Keratinocyte (primary cell): ENCODE measurements at regions not wholly inside any gene's neighbourhood (a gene's known extent, or its start where the extent isn't known, plus 50 kb on each side); places are given as distances from the start of the nearest gene placed in this dataset.

Experiments used
- DNase-seq: peaks from one replicate; pipeline ENCODE4 v3.0.0-alpha.2; 2011; ENCODE audit warnings: low read depth, missing footprints, low spot score
- FAIRE-seq: peaks from 2 replicates; lab custom pipeline; 2011; peaks lifted over from hg19 to GRCh38; lab: Jason Lieb, UNC
- H2AFZ ChIP-seq: 2 replicates; pipeline ENCODE4 v1.6.0; 2012; ENCODE audit warnings: low read length, control low read depth, inconsistent platforms; ENCODE audit not compliant: control insufficient read depth
- H3K27ac ChIP-seq: 2 replicates; pipeline ENCODE4 v1.5.1; 2011; ENCODE audit warnings: low read length; ENCODE audit not compliant: control insufficient read depth, insufficient read depth
- H3K27me3 ChIP-seq: 3 replicates; pipeline ENCODE4 v1.6.0; 2011; ENCODE audit warnings: low read length; ENCODE audit not compliant: control insufficient read depth, insufficient read depth; ENCODE audit errors: extremely low read depth
- H3K36me3 ChIP-seq, 2 experiments: 2 replicates in 1 of 2; 3 replicates in 1 of 2; pipeline ENCODE4 v1.5.1; 2011; ENCODE audit warnings: low read length in 2 of 2, mild to moderate bottlenecking in 1 of 2; ENCODE audit not compliant: control insufficient read depth in 2 of 2, insufficient read depth in 2 of 2; ENCODE audit errors: extremely low read depth in 1 of 2
- H3K4me1 ChIP-seq: 3 replicates; pipeline ENCODE4 v1.5.1; 2011; ENCODE audit warnings: low read length; ENCODE audit not compliant: control insufficient read depth, insufficient read depth; ENCODE audit errors: extremely low read depth
- H3K4me2 ChIP-seq: 3 replicates; pipeline ENCODE4 v1.6.0; 2011; ENCODE audit warnings: low read depth, low read length; ENCODE audit not compliant: control insufficient read depth, insufficient read depth; ENCODE audit errors: extremely low read depth
- H3K4me3 ChIP-seq, 3 experiments: fragments of 200-600 bp in 1 of 3; sonication (generic) in 1 of 3; 2 replicates in 2 of 3; 3 replicates in 1 of 3; pipeline ENCODE4 v1.5.1; 2011 to 2016; ENCODE audit warnings: low read length in 3 of 3, mild to moderate bottlenecking in 3 of 3, control low read depth in 2 of 3, inconsistent platforms in 1 of 3, low read depth in 1 of 3, mixed read lengths in 1 of 3, mixed run types in 1 of 3, moderate library complexity in 1 of 3; ENCODE audit not compliant: control insufficient read depth in 2 of 3, insufficient read depth in 2 of 3; ENCODE audit errors: extremely low read depth in 1 of 3
- H3K79me2 ChIP-seq: 2 replicates; pipeline ENCODE4 v1.6.0; 2012; ENCODE audit warnings: low read length; ENCODE audit not compliant: control insufficient read depth, insufficient read depth
- H3K9ac ChIP-seq: 3 replicates; pipeline ENCODE4 v1.6.0; 2011; ENCODE audit warnings: low read length; ENCODE audit not compliant: control insufficient read depth, insufficient read depth; ENCODE audit errors: extremely low read depth
- H3K9me1 ChIP-seq: 3 replicates; pipeline ENCODE4 v1.6.0; 2011; ENCODE audit warnings: low read length; ENCODE audit not compliant: control insufficient read depth, insufficient read depth; ENCODE audit errors: extremely low read depth
- H3K9me3 ChIP-seq: 2 replicates; pipeline ENCODE4 v1.5.1; 2012; ENCODE audit warnings: low read depth, low read length; ENCODE audit not compliant: control insufficient read depth
- H4K20me1 ChIP-seq: 3 replicates; pipeline ENCODE4 v1.6.0; 2011; ENCODE audit warnings: low read length; ENCODE audit not compliant: control insufficient read depth, insufficient read depth; ENCODE audit errors: extremely low read depth
- EZH2 ChIP-seq: IDR thresholded peaks from one replicate; pipeline ENCODE4 v1.6.1; 2012; ENCODE audit warnings: inconsistent platforms, mild to moderate bottlenecking, low read length, moderate library complexity
- dilution Hi-C: fragments of 300-500 bp; cut with MboI; formaldehyde crosslinking; loops from one replicate; pipeline ENCODE4 v1.7.0; 2020; ENCODE audit warnings: low sequenced_read_pairs; ENCODE audit not compliant: extremely low pct_ligation_motif_present
- TF ChIP-seq, protein P1 (sequence below), 3 experiments: IDR thresholded peaks in 1 of 3; conservative IDR thresholded peaks in 1 of 3; optimal IDR thresholded peaks in 1 of 3; 2 replicates in 2 of 3; 3 replicates in 1 of 3; pipeline versions ENCODE3 to v1.5.1; 2011; ENCODE audit warnings: low read length in 3 of 3, mild to moderate bottlenecking in 3 of 3, moderate library complexity in 2 of 3, control low read depth in 1 of 3, inconsistent platforms in 1 of 3; ENCODE audit not compliant: insufficient read depth in 2 of 3; ENCODE audit errors: extremely low read depth in 1 of 3

DNA sequence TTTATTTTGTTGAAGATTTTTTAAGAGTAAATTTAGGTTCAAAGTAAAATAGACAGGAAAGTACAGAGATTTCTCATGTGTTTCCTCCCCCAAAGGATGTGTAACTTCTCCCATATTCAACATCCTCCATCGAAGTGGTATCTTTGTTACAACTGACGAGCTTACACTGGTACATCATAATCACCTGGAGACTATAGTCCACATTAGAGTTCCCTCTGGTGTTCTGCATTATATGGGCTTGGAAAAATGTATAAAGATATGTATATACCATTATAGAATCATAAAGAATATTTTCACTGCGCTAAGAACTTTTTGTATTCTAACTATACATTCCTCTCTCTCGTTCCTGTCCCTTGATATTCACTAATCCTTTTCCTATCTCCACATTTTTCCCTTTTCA, 203.7 kb downstream of the AMY1C start:
- H3K9me1 ChIP-seq: no peaks in the 10 kb centered on the region
- H3K4me3 ChIP-seq: no peak overlapping the region
- no peaks in the 10 kb centered on the region for H3K36me3 ChIP-seq
- dilution Hi-C loops: no loop called here
- H3K27me3 ChIP-seq: no peaks in the 10 kb centered on the region
- no peak overlapping the region for H2AFZ ChIP-seq
- no peaks in the 10 kb centered on the region for H4K20me1 ChIP-seq
- no peaks in the 10 kb centered on the region for H3K79me2 ChIP-seq
- DNase-seq (no peak), FAIRE-seq (no peak)
- no peak for TF ChIP-seq EZH2
- TF ChIP-seq, protein P1, sequence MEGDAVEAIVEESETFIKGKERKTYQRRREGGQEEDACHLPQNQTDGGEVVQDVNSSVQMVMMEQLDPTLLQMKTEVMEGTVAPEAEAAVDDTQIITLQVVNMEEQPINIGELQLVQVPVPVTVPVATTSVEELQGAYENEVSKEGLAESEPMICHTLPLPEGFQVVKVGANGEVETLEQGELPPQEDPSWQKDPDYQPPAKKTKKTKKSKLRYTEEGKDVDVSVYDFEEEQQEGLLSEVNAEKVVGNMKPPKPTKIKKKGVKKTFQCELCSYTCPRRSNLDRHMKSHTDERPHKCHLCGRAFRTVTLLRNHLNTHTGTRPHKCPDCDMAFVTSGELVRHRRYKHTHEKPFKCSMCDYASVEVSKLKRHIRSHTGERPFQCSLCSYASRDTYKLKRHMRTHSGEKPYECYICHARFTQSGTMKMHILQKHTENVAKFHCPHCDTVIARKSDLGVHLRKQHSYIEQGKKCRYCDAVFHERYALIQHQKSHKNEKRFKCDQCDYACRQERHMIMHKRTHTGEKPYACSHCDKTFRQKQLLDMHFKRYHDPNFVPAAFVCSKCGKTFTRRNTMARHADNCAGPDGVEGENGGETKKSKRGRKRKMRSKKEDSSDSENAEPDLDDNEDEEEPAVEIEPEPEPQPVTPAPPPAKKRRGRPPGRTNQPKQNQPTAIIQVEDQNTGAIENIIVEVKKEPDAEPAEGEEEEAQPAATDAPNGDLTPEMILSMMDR (optimal IDR thresholded peaks at IDR 0.05 in 1 of 3, IDR thresholded peaks at IDR 0.05 in 1 of 3, conservative IDR thresholded peaks at IDR 0.05 in 1 of 3; ENCODE audit: extremely low read depth in 1 of 3, insufficient read depth in 2 of 3, low read length in 3 of 3): no peak
- H3K9ac ChIP-seq: no peak overlapping the region
- H3K27ac ChIP-seq: no peak overlapping the region
- no peaks in the 10 kb centered on the region for H3K9me3 ChIP-seq
- no peak overlapping the region for H3K4me2 ChIP-seq
- no peaks in the 10 kb centered on the region for H3K4me1 ChIP-seq

DNA sequence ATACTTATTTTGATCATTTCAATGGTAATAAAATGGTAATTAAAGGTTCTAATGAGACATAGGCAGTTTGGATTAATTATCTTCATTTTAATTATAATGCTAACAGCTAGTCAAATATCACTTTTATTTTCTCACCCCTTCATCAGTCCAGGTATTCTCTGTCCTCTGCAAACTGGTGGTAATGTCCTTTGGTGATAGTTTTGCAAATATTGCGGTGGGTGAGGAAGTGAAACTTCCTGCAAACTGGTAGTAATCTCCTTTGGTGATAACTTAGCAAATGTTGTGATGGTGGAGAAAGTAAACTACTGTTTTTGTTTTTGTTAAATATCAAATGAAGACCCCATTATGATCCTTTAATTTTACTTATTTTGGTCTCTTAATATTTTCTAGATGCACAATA, 209.0 kb downstream of the AMY1C start:
- dilution Hi-C loops: no loop called here

More for the DNA sequence above, 209.0 kb downstream of the AMY1C start:
- FAIRE-seq (no peak), DNase-seq (no peak)
- Histone ChIP-seq H3K27ac (no peak overlapping the region), H4K20me1 (no peaks in the 10 kb centered on the region), H3K9ac (no peak overlapping the region), H3K27me3 (no peaks in the 10 kb centered on the region), H3K79me2 (no peaks in the 10 kb centered on the region), H3K9me1 (no peaks in the 10 kb centered on the region), H3K4me2 (no peak overlapping the region), H3K4me1 (no peaks in the 10 kb centered on the region), H3K4me3 (no peak overlapping the region), H3K36me3 (no peaks in the 10 kb centered on the region), H2AFZ (no peak overlapping the region), H3K9me3 (peaks cover 6% of the 10 kb centered on the region)
- TF ChIP-seq, protein P1 (optimal IDR thresholded peaks at IDR 0.05 in 1 of 3, IDR thresholded peaks at IDR 0.05 in 1 of 3, conservative IDR thresholded peaks at IDR 0.05 in 1 of 3; ENCODE audit: extremely low read depth in 1 of 3, insufficient read depth in 2 of 3, low read length in 3 of 3): no peak
- TF ChIP-seq EZH2: no peak
